ENCODE measurements at regions not wholly inside any gene's neighbourhood (a gene's known extent, or its start where the extent isn't known, plus 50 kb on each side); places are given as distances from the start of the nearest gene placed in this dataset.

DNA sequence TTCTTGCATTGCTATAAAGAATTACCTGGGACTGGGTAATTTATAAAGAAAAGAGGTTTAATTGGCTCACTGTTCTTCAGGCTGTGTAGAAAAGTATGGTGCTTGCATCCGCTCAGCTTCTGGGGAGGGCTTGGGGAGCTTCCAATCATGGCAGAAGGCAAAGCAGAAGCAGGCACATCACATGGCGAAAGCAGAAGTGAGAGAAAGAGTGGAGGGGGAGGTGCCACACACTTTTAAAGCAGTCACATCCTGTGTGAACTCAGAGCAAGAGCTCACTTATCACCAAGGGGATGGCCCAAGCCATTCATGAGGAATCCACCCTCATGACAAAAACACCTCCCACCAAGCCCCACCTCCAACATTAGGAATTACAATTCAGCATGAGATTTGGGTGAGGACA lies 303.5 kb downstream of the OTUD1 start:
- no peak overlapping the region for H3K27ac ChIP-seq (replicated peaks; ENCODE audit: low read length)
- no peak overlapping the region for H2AK5ac ChIP-seq (ENCODE audit: low read depth, low read length)
- WGBS, 2 donors (ENCODE audit: extremely low coverage in 2 of 2, insufficient read length in 2 of 2, insufficient replicate concordance in 1 of 2): no CpG with 5 or more reads among the region's 2 CpGs
- no peak for DNase-seq (ENCODE audit: low spot score)
- no peak overlapping the region for H2BK120ac ChIP-seq (ENCODE audit: low read depth, low read length)
- no peak overlapping the region for H3K4me2 ChIP-seq (ENCODE audit: insufficient read depth, low read length, poor library complexity, severe bottlenecking)
- no peak overlapping the region for H2AFZ ChIP-seq (ENCODE audit: low read length)
- H3K18ac ChIP-seq (ENCODE audit: low read length): no peak overlapping the region
- no peak overlapping the region for H2BK15ac ChIP-seq (ENCODE audit: low read length)
- no peaks in the 10 kb centered on the region for H3K36me3 ChIP-seq (replicated peaks in 1 of 2; ENCODE audit: control insufficient read depth in 2 of 2, insufficient read depth in 2 of 2, low read length in 2 of 2)
- H3K9me3 ChIP-seq (replicated peaks in 1 of 2; ENCODE audit: control insufficient read depth in 2 of 2, insufficient read depth in 1 of 2, low read depth in 1 of 2, low read length in 2 of 2): no peaks in the 10 kb centered on the region
- no peak overlapping the region for H4K91ac ChIP-seq (ENCODE audit: low read depth, low read length, poor library complexity)
- no peak overlapping the region for H2BK12ac ChIP-seq (ENCODE audit: low read length)
- no peak overlapping the region for H3K4me3 ChIP-seq (ENCODE audit: low read length in 2 of 2)
- no peaks in the 10 kb centered on the region for H3K27me3 ChIP-seq (ENCODE audit: control insufficient read depth in 3 of 3, insufficient read depth in 3 of 3, low read depth in 1 of 3, low read length in 3 of 3)
- H2BK5ac ChIP-seq (ENCODE audit: low read length): no peak overlapping the region
- no peak overlapping the region for H3K14ac ChIP-seq (ENCODE audit: low read length)
- no peaks in the 10 kb centered on the region for H3K79me1 ChIP-seq (ENCODE audit: low read depth, low read length)
- no peak overlapping the region for H4K8ac ChIP-seq (ENCODE audit: low read depth, low read length)
- no peak overlapping the region for H3K4ac ChIP-seq (ENCODE audit: low read length)
- no peak overlapping the region for H3K23ac ChIP-seq (ENCODE audit: low read depth, low read length, poor library complexity)
- H3K4me1 ChIP-seq (ENCODE audit: control insufficient read depth in 2 of 2, insufficient read depth in 1 of 2, low read depth in 1 of 2, low read length in 2 of 2): no peaks in the 10 kb centered on the region
- H3K9ac ChIP-seq (ENCODE audit: low read depth, low read length, poor library complexity): no peak overlapping the region

DNA sequence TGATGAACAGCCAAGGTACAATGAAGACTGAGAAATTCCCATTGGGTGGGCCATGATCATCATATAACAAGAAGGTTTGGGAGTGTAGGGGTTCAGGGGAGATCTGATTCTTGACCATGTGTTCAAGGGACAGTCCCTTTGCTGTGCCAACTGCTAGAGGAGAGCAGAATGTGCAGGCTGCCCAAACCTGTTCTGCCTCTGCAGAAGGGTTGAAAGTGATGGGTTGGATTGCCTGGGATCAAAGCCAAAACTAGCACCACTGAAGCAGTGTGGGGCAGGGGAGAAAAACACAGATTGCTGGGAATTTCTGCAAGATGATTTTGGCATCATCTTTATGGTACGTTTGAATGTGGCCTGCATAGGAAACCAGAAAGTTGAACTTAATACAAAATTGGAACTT lies 303.9 kb downstream of the OTUD1 start:
- WGBS, 2 donors (ENCODE audit: extremely low coverage in 2 of 2, insufficient read length in 2 of 2, insufficient replicate concordance in 1 of 2): no CpG with 5 or more reads among the region's 1 CpG
- no peaks in the 10 kb centered on the region for H3K36me3 ChIP-seq (replicated peaks in 1 of 2; ENCODE audit: control insufficient read depth in 2 of 2, insufficient read depth in 2 of 2, low read length in 2 of 2)
- no peak overlapping the region for H3K4ac ChIP-seq (ENCODE audit: low read length)

DNA sequence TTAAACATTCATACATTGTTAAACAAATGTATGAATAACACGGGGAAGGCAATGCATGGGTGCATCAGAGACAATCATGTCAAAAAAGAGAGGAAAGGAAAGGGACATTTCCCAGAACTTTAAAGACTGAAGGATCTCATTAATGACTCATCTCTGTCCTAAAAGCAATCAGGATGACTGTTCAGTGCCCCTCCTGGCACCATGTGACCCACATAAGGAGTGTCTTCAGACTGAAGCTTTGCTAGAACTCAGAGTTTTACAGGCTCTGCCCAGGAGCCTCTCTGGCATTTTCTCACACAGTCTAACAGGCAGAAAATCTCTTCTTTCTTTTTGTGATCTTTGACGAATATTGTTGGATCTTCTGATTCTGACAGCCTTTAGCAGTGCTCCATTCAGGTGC lies 315.3 kb downstream of the OTUD1 start:
- no peaks in the 10 kb centered on the region for H3K79me1 ChIP-seq (ENCODE audit: low read depth, low read length)
- no peak overlapping the region for H3K27ac ChIP-seq (replicated peaks; ENCODE audit: low read length)
- H2AK5ac ChIP-seq (ENCODE audit: low read depth, low read length): no peak overlapping the region
- H2BK12ac ChIP-seq (ENCODE audit: low read length): no peak overlapping the region
- no peak overlapping the region for H3K4ac ChIP-seq (ENCODE audit: low read length)
- H4K91ac ChIP-seq (ENCODE audit: low read depth, low read length, poor library complexity): no peak overlapping the region
- H2BK120ac ChIP-seq (ENCODE audit: low read depth, low read length): no peak overlapping the region
- H3K27me3 ChIP-seq (ENCODE audit: control insufficient read depth in 3 of 3, insufficient read depth in 3 of 3, low read depth in 1 of 3, low read length in 3 of 3): no peaks in the 10 kb centered on the region
- H4K8ac ChIP-seq (ENCODE audit: low read depth, low read length): no peak overlapping the region
- H3K9me3 ChIP-seq (replicated peaks in 1 of 2; ENCODE audit: control insufficient read depth in 2 of 2, insufficient read depth in 1 of 2, low read depth in 1 of 2, low read length in 2 of 2): no peaks in the 10 kb centered on the region
- no peak overlapping the region for H2BK5ac ChIP-seq (ENCODE audit: low read length)
- no peak overlapping the region for H3K14ac ChIP-seq (ENCODE audit: low read length)
- peaks cover 0 to 3% of the 10 kb centered on the region in 2 donors for H3K4me1 ChIP-seq (ENCODE audit: control insufficient read depth in 2 of 2, insufficient read depth in 1 of 2, low read depth in 1 of 2, low read length in 2 of 2)
- no peak overlapping the region for H2BK15ac ChIP-seq (ENCODE audit: low read length)
- no peak overlapping the region for H3K23ac ChIP-seq (ENCODE audit: low read depth, low read length, poor library complexity)
- WGBS, 2 donors (ENCODE audit: extremely low coverage in 2 of 2, insufficient read length in 2 of 2, insufficient replicate concordance in 1 of 2): no CpG with 5 or more reads among the region's 2 CpGs
- H3K36me3 ChIP-seq (replicated peaks in 1 of 2; ENCODE audit: control insufficient read depth in 2 of 2, insufficient read depth in 2 of 2, low read length in 2 of 2): no peaks in the 10 kb centered on the region
- no peak overlapping the region for H3K9ac ChIP-seq (ENCODE audit: low read depth, low read length, poor library complexity)
- H3K18ac ChIP-seq (ENCODE audit: low read length): no peak overlapping the region
- no peak for DNase-seq (ENCODE audit: low spot score)
- H3K4me3 ChIP-seq (ENCODE audit: low read length in 2 of 2): no peak overlapping the region
- no peak overlapping the region for H3K4me2 ChIP-seq (ENCODE audit: insufficient read depth, low read length, poor library complexity, severe bottlenecking)
- no peak overlapping the region for H2AFZ ChIP-seq (ENCODE audit: low read length)

More for the DNA sequence above, 303.9 kb downstream of the OTUD1 start:
- H2BK15ac ChIP-seq (ENCODE audit: low read length): no peak overlapping the region
- no peaks in the 10 kb centered on the region for H3K9me3 ChIP-seq (replicated peaks in 1 of 2; ENCODE audit: control insufficient read depth in 2 of 2, insufficient read depth in 1 of 2, low read depth in 1 of 2, low read length in 2 of 2)
- H3K27ac ChIP-seq (replicated peaks; ENCODE audit: low read length): no peak overlapping the region
- no peak for DNase-seq (ENCODE audit: low spot score)
- no peak overlapping the region for H2BK12ac ChIP-seq (ENCODE audit: low read length)
- no peak overlapping the region for H3K4me2 ChIP-seq (ENCODE audit: insufficient read depth, low read length, poor library complexity, severe bottlenecking)
- H2BK120ac ChIP-seq (ENCODE audit: low read depth, low read length): no peak overlapping the region
- H3K9ac ChIP-seq (ENCODE audit: low read depth, low read length, poor library complexity): no peak overlapping the region
- H3K18ac ChIP-seq (ENCODE audit: low read length): no peak overlapping the region
- no peak overlapping the region for H4K91ac ChIP-seq (ENCODE audit: low read depth, low read length, poor library complexity)
- no peak overlapping the region for H2AFZ ChIP-seq (ENCODE audit: low read length)
- H3K27me3 ChIP-seq (ENCODE audit: control insufficient read depth in 3 of 3, insufficient read depth in 3 of 3, low read depth in 1 of 3, low read length in 3 of 3): no peaks in the 10 kb centered on the region
- H3K23ac ChIP-seq (ENCODE audit: low read depth, low read length, poor library complexity): no peak overlapping the region
- no peaks in the 10 kb centered on the region for H3K4me1 ChIP-seq (ENCODE audit: control insufficient read depth in 2 of 2, insufficient read depth in 1 of 2, low read depth in 1 of 2, low read length in 2 of 2)
- no peak overlapping the region for H3K4me3 ChIP-seq (ENCODE audit: low read length in 2 of 2)
- H2AK5ac ChIP-seq (ENCODE audit: low read depth, low read length): no peak overlapping the region
- H2BK5ac ChIP-seq (ENCODE audit: low read length): no peak overlapping the region
- no peak overlapping the region for H4K8ac ChIP-seq (ENCODE audit: low read depth, low read length)
- H3K79me1 ChIP-seq (ENCODE audit: low read depth, low read length): no peaks in the 10 kb centered on the region
- no peak overlapping the region for H3K14ac ChIP-seq (ENCODE audit: low read length)

DNA sequence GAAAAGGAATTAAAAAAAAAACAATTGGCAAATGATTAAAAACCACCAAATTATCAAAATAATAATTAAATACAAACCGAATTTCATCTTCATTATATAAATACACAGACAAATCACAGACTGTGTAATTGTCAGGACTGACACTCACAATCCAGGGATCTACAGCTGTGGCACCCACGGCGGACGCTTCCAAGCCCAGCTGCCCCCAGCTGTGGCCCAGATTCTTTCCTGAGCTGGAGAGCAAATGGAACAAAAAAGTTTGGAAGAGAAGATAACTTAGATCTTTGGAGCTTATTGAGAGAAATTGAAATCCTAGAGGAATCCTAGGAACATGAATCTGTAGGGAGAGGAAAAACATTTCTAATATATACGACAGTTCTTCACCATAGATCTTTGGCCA lies 316.1 kb downstream of the OTUD1 start:
- Histone ChIP-seq H4K91ac (ENCODE audit: low read depth, low read length, poor library complexity) (no peak overlapping the region), H3K36me3 (replicated peaks in 1 of 2; ENCODE audit: control insufficient read depth in 2 of 2, insufficient read depth in 2 of 2, low read length in 2 of 2) (no peaks in the 10 kb centered on the region), H3K18ac (ENCODE audit: low read length) (no peak overlapping the region), H3K27ac (replicated peaks; ENCODE audit: low read length) (no peak overlapping the region), H2BK120ac (ENCODE audit: low read depth, low read length) (no peak overlapping the region), H2AK5ac (ENCODE audit: low read depth, low read length) (no peak overlapping the region), H3K23ac (ENCODE audit: low read depth, low read length, poor library complexity) (no peak overlapping the region), H3K4me3 (ENCODE audit: low read length in 2 of 2) (no peak overlapping the region), H3K9me3 (replicated peaks in 1 of 2; ENCODE audit: control insufficient read depth in 2 of 2, insufficient read depth in 1 of 2, low read depth in 1 of 2, low read length in 2 of 2) (no peaks in the 10 kb centered on the region), H4K8ac (ENCODE audit: low read depth, low read length) (no peak overlapping the region), H3K4me1 (ENCODE audit: control insufficient read depth in 2 of 2, insufficient read depth in 1 of 2, low read depth in 1 of 2, low read length in 2 of 2) (peaks cover 0 to 3% of the 10 kb centered on the region in 2 donors), H3K4me2 (ENCODE audit: insufficient read depth, low read length, poor library complexity, severe bottlenecking) (no peak overlapping the region), H3K9ac (ENCODE audit: low read depth, low read length, poor library complexity) (no peak overlapping the region), H3K14ac (ENCODE audit: low read length) (no peak overlapping the region), H2BK12ac (ENCODE audit: low read length) (no peak overlapping the region), H3K79me1 (ENCODE audit: low read depth, low read length) (no peaks in the 10 kb centered on the region), H2BK5ac (ENCODE audit: low read length) (no peak overlapping the region), H2BK15ac (ENCODE audit: low read length) (no peak overlapping the region), H2AFZ (ENCODE audit: low read length) (no peak overlapping the region), H3K27me3 (ENCODE audit: control insufficient read depth in 3 of 3, insufficient read depth in 3 of 3, low read depth in 1 of 3, low read length in 3 of 3) (no peaks in the 10 kb centered on the region), H3K4ac (ENCODE audit: low read length) (no peak overlapping the region)
- WGBS, 2 donors (ENCODE audit: extremely low coverage in 2 of 2, insufficient read length in 2 of 2, insufficient replicate concordance in 1 of 2): 100% methylated on average over 1 of the region's 5 CpGs; no CpG with 5 or more reads in 1 of the 2 donors
- DNase-seq (ENCODE audit: low spot score): no peak
